Thyroid gland (tissue), 4 donors: ENCODE measurements at regions not wholly inside any gene's neighbourhood (a gene's known extent, or its start where the extent isn't known, plus 50 kb on each side); places are given as distances from the start of the nearest gene placed in this dataset.
"Not testable (repeated sequence)": the region's sequence is repeated elsewhere in the genome, so short reads cannot be mapped to it uniquely, and the experiment has no call there.

Source experiments
- DNase-seq, 2 donors: peaks; one replicate each; pipeline ENCODE4 v3.0.0-alpha.2; 2019
- H3K27ac ChIP-seq, 3 donors: fragments of 200-600 bp; sonication (generic); 1 replicate in 2 of 3; 2 replicates in 1 of 3; pipeline ENCODE4 v1.5.1; 2016 to 2019; ENCODE audit warnings: mild to moderate bottlenecking in 1 of 3, moderate library complexity in 1 of 3
- H3K27me3 ChIP-seq: fragments of 200-600 bp; sonication (generic); one replicate; pipeline ENCODE4 v1.5.1; 2019
- H3K36me3 ChIP-seq, 2 donors: fragments of 200-600 bp; sonication (generic); one replicate each; pipeline ENCODE4 v1.5.1; 2016 to 2019
- H3K4me1 ChIP-seq, 2 donors: fragments of 200-600 bp; sonication (generic); one replicate each; pipeline ENCODE4 v1.5.1; 2017 to 2019
- H3K4me3 ChIP-seq, 3 donors: fragments of 200-600 bp; sonication (generic); replicated peaks in 1 of 3; 1 replicate in 2 of 3; 2 replicates in 1 of 3; pipeline ENCODE4 v1.5.1; 2016; ENCODE audit warnings: mild to moderate bottlenecking in 1 of 3
- H3K9me3 ChIP-seq: fragments of 200-600 bp; sonication (generic); one replicate; pipeline ENCODE4 v1.5.1; 2017
- POLR2A ChIP-seq, 2 donors: fragments of 450-650 bp; IDR thresholded peaks; one replicate each; pipeline ENCODE4 v1.6.1; 2017; ENCODE audit warnings: antibody characterized with exemption in 2 of 2, mild to moderate bottlenecking in 2 of 2, moderate library complexity in 1 of 2
- WGBS, 2 donors: methylation state at CpG; one replicate each; pipeline ENCODE4 v1.1.5; 2017; 5-methylcytosine and 5-hydroxymethylcytosine counted together
- intact Hi-C: fragments of 100-400 bp; cut with DNase I; formaldehyde crosslinking; loops from one replicate; pipeline ENCODE4 v1.15.1; 2023
- TF ChIP-seq, protein P1 (sequence below), 6 experiments: fragments of 200-600 bp in 3 of 6; fragments of 450-650 bp in 3 of 6; sonication (generic) in 3 of 6; IDR thresholded peaks; one replicate each; pipeline ENCODE4 v1.5.1; 2016 to 2019; ENCODE audit warnings: antibody characterized with exemption in 6 of 6, mild to moderate bottlenecking in 2 of 6, inconsistent platforms in 1 of 6, moderate library complexity in 1 of 6

DNA sequence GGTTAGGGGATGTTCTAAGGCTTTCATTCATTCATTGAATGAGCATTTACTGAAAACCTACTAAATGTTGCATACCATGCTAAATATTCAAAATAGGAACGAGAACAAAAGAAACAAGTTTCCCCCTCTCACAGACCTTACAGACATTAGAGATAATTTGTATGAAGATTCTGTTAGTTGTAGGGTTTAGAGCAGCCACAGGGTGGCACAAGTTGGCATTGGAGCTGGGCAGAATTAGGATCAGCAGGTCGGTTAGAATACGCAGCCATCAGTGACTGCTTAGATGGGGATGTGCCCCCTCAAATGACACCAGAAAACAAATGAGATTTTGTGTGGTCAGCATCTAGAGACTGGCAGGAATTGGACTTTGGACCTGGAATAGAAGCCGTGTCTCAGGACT is 166.3 kb upstream of the DAAM1 start:
- H3K36me3 ChIP-seq: no peaks in the 10 kb centered on the region
- no peak for TF ChIP-seq POLR2A (IDR thresholded peaks at IDR 0.05)
- no peaks in the 10 kb centered on the region for H3K9me3 ChIP-seq
- H3K4me3 ChIP-seq: no peak overlapping the region
- DNase-seq: no peak
- no peak overlapping the region for H3K27ac ChIP-seq
- WGBS, 2 donors: 80 to 89% methylated on average over 4 of the region's 4 CpGs
- no peaks in the 10 kb centered on the region for H3K4me1 ChIP-seq
- H3K27me3 ChIP-seq: no peaks in the 10 kb centered on the region
- intact Hi-C loops: loop anchor here (10.0 kb wide), 1 partner anchor 387 kb away; the partner anchor contains the start of gene DACT1

DNA sequence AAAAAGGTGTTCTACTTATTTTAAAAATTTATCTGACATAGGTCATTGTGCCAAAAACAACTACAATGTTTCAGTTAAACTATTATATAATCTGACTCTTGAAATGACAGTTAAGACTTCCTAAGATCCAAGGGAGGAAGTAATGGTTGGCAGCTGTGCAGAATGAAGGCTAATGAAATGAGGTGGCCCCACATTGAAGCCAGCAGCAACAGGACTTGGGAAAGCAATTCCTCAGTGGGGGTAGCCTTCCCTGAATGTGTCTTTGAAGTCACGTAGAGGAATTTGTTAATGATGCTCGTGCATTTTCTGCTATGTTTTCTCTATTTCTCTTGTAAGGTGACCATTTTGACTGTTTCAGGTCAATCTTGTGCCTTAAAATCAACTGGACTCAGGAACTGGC is 162.4 kb upstream of the DAAM1 start:
- no peak overlapping the region for H3K27ac ChIP-seq
- intact Hi-C loops: loop anchor here (10.0 kb wide), 1 partner anchor 391 kb away; the partner anchor contains the start of gene DACT1
- TF ChIP-seq, protein P1, sequence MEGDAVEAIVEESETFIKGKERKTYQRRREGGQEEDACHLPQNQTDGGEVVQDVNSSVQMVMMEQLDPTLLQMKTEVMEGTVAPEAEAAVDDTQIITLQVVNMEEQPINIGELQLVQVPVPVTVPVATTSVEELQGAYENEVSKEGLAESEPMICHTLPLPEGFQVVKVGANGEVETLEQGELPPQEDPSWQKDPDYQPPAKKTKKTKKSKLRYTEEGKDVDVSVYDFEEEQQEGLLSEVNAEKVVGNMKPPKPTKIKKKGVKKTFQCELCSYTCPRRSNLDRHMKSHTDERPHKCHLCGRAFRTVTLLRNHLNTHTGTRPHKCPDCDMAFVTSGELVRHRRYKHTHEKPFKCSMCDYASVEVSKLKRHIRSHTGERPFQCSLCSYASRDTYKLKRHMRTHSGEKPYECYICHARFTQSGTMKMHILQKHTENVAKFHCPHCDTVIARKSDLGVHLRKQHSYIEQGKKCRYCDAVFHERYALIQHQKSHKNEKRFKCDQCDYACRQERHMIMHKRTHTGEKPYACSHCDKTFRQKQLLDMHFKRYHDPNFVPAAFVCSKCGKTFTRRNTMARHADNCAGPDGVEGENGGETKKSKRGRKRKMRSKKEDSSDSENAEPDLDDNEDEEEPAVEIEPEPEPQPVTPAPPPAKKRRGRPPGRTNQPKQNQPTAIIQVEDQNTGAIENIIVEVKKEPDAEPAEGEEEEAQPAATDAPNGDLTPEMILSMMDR (IDR thresholded peaks at IDR 0.05): no peak
- no peak for TF ChIP-seq POLR2A (IDR thresholded peaks at IDR 0.05)
- no peaks in the 10 kb centered on the region for H3K36me3 ChIP-seq
- no peaks in the 10 kb centered on the region for H3K27me3 ChIP-seq
- H3K9me3 ChIP-seq: no peaks in the 10 kb centered on the region
- peaks cover 0 to 7% of the 10 kb centered on the region in 2 donors for H3K4me1 ChIP-seq
- H3K4me3 ChIP-seq: no peak overlapping the region
- no peak for DNase-seq
- WGBS, 2 donors: 89 to 96% methylated on average over 2 of the region's 2 CpGs

DNA sequence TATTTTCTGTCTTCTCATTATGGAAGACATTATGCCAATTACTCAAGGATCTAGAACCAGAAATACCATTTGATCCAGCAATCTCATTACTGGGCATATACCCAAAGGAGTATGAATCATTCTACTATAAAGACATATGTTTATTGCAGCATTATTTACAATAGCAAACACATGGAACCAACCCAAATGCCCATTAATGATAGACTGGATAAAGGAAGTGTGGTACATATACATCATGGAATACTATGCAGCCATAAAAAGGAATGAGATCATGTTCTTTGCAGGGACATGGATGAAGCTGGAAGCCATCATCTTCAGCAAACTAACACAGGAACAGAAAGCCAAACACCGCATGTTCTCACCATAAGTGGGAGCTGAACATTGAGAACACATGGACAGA is 161.8 kb upstream of the DAAM1 start:
- 97 to 100% methylated on average over 1 of the region's 1 CpG for WGBS, 2 donors
- not testable (repeated sequence) for DNase-seq, H3K36me3 ChIP-seq, H3K27me3 ChIP-seq, H3K4me3 ChIP-seq, H3K9me3 ChIP-seq, H3K27ac ChIP-seq, H3K4me1 ChIP-seq
- intact Hi-C loops: loop anchor here (10.0 kb wide), 1 partner anchor 392 kb away; the partner anchor contains the start of gene DACT1

DNA sequence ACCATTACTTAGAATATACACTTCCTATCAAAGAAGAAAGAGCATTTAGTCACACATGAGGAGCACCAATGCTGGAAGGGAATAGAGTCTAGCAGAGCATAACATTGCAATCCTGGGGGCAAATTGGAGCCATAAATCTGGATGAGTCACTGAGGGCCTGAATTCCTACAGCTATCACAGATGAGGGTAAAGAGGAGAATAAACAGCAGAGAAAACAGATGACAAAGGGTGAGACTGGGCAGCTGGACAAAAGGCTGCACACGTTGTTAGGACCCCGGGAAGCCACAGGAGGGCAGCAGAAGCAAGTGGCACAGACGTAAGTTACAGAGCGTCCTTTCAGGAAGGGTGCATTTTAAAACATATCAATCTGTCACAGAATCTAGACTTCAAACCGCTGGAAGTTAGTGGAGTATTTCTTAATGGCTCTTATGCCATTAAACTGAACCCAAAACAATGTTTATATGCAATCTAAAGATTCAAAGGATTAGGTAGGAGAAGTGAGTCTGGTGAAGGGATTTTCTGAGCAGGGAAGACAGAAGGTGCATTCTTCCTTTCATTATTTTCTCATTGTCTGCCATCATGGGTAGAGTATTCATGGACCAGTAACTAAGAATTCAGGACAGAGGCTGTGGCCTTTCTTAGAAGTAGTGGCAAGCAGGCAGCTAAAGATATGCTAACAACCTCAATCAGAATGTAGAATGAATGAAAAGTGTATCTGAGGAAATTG is 159.8 kb upstream of the DAAM1 start:
- Histone ChIP-seq H3K4me1 (peaks cover 0 to 7% of the 10 kb centered on the region in 2 donors), H3K27me3 (no peaks in the 10 kb centered on the region), H3K9me3 (no peaks in the 10 kb centered on the region), H3K4me3 (no peak overlapping the region), H3K27ac (no peak overlapping the region), H3K36me3 (no peaks in the 10 kb centered on the region)
- 1 to 3% methylated on average over 5 of the region's 5 CpGs for WGBS, 2 donors
- peak; percentile 58 to 68 for DNase-seq
- intact Hi-C loops: loop anchor here (10.0 kb wide), 1 partner anchor 394 kb away; the partner anchor contains the start of gene DACT1
- TF ChIP-seq, protein P1 (IDR thresholded peaks at IDR 0.05): peak; percentile 48 to 81 (median 60)
- no peak for TF ChIP-seq POLR2A (IDR thresholded peaks at IDR 0.05)

DNA sequence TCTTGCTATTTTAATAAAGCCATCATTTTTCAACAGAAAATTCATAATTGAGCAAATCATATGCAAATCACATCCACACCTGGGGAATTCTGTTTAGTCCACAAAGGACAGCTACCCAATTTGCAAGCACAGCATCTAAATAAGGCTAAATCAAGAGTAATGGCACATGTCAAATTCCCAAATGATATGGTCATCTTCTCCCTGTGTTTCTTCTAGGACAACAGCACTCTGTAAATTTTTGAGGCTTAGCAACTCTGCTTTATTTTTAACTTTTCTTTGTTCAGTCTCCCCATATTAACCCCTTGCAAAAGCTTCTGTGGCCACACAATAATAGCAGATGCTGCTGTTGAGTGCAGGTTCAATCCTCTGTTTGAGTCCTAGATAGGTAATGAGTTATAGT is 155.6 kb upstream of the DAAM1 start:
- no peak overlapping the region for H3K27ac ChIP-seq
- intact Hi-C loops: no loop called here
- no peaks in the 10 kb centered on the region for H3K36me3 ChIP-seq
- H3K4me3 ChIP-seq: no peak overlapping the region
- no peaks in the 10 kb centered on the region for H3K27me3 ChIP-seq
- no peak for TF ChIP-seq POLR2A (IDR thresholded peaks at IDR 0.05)
- TF ChIP-seq, protein P1 (IDR thresholded peaks at IDR 0.05): no peak
- H3K4me1 ChIP-seq: peaks cover 0 to 7% of the 10 kb centered on the region in 2 donors
- DNase-seq: no peak
- H3K9me3 ChIP-seq: no peaks in the 10 kb centered on the region

DNA sequence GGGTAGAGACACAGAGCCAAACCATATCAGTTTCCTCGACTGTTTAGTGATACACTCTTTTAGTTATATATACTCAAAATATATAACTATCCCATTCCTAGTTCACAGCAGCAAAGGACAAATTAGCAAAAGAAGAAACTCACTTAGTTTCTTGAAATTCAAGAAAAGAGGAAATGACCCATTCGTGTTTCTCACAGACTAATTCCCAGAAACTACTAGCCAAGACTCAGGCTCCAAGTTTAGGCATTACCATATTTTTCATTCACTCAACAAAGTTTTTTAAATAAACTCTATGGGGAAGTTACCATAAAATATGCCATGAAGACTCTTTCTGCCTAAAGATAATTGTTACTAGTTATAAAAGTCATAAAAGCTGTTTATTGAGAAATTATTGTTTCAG is 152.3 kb upstream of the DAAM1 start:
- no peaks in the 10 kb centered on the region for H3K36me3 ChIP-seq
- WGBS, 2 donors: 81 to 88% methylated on average over 2 of the region's 2 CpGs
- intact Hi-C loops: no loop called here
- no peaks in the 10 kb centered on the region for H3K27me3 ChIP-seq
- no peak for TF ChIP-seq POLR2A (IDR thresholded peaks at IDR 0.05)
- TF ChIP-seq, protein P1 (IDR thresholded peaks at IDR 0.05): no peak
- H3K4me1 ChIP-seq: no peaks in the 10 kb centered on the region
- DNase-seq: no peak
- H3K27ac ChIP-seq: no peak overlapping the region
- no peaks in the 10 kb centered on the region for H3K9me3 ChIP-seq
- no peak overlapping the region for H3K4me3 ChIP-seq
